ENCODE measurements at regions not wholly inside any gene's neighbourhood (a gene's known extent, or its start where the extent isn't known, plus 50 kb on each side); places are given as distances from the start of the nearest gene placed in this dataset.

GRCh38 chr4:66558651-66559050 is 888.4 kb upstream of the EPHA5 start:
- POLR2A ChIA-PET = no interaction called here
- no peak overlapping the region for H3K27ac ChIP-seq (ENCODE audit: low read length)

DNA sequence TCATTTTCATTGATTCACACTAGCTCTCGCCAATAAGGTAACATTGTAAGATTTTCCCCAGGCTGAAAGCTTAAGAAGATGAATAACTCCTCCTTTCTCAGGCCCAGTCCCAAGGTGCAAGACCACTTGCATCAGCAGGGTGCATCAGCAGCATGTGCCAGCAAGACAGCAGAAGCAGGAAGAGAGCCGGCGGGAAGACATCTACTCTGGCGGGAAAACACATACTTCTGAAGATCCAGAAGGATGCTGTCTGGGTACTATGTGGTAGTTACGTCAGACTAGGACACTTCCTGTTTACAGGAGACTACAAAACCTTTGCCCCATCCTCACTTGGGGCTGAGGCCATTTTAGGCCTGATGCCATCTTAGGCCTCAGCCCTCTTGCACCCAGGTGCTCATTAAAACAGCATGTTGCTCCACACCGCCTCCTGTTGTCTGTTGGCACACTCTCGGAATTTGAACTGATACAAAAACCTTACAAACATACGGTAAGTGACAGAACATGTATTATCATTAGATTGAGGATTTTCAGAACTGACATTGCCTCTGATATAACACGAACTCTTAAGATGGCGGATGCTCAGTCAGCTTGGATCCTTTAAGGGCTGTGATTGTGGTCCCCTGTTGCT is 886.5 kb upstream of the EPHA5 start:
- TF ChIP-seq SIN3A (IDR thresholded peaks at IDR 0.05; ENCODE audit: borderline replicate concordance, insufficient read depth, low read depth, low read length) (no peak), TCF7L2 (IDR thresholded peaks at IDR 0.05; ENCODE audit: low read depth, low read length) (no peak), POLR2AphosphoS5 (IDR thresholded peaks at IDR 0.05; ENCODE audit: low read depth, low read length) (no peak)
- TF ChIP-seq, protein P1, sequence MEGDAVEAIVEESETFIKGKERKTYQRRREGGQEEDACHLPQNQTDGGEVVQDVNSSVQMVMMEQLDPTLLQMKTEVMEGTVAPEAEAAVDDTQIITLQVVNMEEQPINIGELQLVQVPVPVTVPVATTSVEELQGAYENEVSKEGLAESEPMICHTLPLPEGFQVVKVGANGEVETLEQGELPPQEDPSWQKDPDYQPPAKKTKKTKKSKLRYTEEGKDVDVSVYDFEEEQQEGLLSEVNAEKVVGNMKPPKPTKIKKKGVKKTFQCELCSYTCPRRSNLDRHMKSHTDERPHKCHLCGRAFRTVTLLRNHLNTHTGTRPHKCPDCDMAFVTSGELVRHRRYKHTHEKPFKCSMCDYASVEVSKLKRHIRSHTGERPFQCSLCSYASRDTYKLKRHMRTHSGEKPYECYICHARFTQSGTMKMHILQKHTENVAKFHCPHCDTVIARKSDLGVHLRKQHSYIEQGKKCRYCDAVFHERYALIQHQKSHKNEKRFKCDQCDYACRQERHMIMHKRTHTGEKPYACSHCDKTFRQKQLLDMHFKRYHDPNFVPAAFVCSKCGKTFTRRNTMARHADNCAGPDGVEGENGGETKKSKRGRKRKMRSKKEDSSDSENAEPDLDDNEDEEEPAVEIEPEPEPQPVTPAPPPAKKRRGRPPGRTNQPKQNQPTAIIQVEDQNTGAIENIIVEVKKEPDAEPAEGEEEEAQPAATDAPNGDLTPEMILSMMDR (IDR thresholded peaks at IDR 0.05) = no peak
- TF ChIP-seq, protein P2, sequence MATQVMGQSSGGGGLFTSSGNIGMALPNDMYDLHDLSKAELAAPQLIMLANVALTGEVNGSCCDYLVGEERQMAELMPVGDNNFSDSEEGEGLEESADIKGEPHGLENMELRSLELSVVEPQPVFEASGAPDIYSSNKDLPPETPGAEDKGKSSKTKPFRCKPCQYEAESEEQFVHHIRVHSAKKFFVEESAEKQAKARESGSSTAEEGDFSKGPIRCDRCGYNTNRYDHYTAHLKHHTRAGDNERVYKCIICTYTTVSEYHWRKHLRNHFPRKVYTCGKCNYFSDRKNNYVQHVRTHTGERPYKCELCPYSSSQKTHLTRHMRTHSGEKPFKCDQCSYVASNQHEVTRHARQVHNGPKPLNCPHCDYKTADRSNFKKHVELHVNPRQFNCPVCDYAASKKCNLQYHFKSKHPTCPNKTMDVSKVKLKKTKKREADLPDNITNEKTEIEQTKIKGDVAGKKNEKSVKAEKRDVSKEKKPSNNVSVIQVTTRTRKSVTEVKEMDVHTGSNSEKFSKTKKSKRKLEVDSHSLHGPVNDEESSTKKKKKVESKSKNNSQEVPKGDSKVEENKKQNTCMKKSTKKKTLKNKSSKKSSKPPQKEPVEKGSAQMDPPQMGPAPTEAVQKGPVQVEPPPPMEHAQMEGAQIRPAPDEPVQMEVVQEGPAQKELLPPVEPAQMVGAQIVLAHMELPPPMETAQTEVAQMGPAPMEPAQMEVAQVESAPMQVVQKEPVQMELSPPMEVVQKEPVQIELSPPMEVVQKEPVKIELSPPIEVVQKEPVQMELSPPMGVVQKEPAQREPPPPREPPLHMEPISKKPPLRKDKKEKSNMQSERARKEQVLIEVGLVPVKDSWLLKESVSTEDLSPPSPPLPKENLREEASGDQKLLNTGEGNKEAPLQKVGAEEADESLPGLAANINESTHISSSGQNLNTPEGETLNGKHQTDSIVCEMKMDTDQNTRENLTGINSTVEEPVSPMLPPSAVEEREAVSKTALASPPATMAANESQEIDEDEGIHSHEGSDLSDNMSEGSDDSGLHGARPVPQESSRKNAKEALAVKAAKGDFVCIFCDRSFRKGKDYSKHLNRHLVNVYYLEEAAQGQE (IDR thresholded peaks at IDR 0.05; ENCODE audit: insufficient read depth in 1 of 2, low read depth in 2 of 2, low read length in 1 of 2) = no peak
- Histone ChIP-seq H3K4me1 (ENCODE audit: control insufficient read depth, insufficient read depth, low read length) (no peaks in the 10 kb centered on the region), H3K27ac (ENCODE audit: low read length) (no peak overlapping the region), H3K27me3 (ENCODE audit: control insufficient read depth, insufficient read depth, low read length) (no peaks in the 10 kb centered on the region), H3K4me3 (ENCODE audit: low read depth in 2 of 2, low read length in 2 of 2) (no peak overlapping the region), H3K9me3 (ENCODE audit: control insufficient read depth, insufficient read depth, low read depth, low read length) (no peaks in the 10 kb centered on the region), H3K36me3 (ENCODE audit: control insufficient read depth, insufficient read depth, low read length) (no peaks in the 10 kb centered on the region)
- DNase-seq (ENCODE audit: low read depth, low spot score) (no peak), ATAC-seq (no peak)
- CTCF ChIA-PET = no interaction called here
- intact Hi-C loops (cut with micrococcal nuclease; ENCODE audit: unreplicated experiment) = no loop called here
- POLR2A ChIA-PET = no interaction called here
- no TSS peak for BruUV-seq (replicated peaks)
- in situ Hi-C loops (cut with HindIII; ENCODE audit: low pct_unique_long_range_greater_than_20kb, low sequenced_read_pairs) = no loop called here

More at GRCh38 chr4:66558651-66559050, 888.4 kb upstream of the EPHA5 start:
- in situ Hi-C loops (cut with HindIII; ENCODE audit: low pct_unique_long_range_greater_than_20kb, low sequenced_read_pairs) = no loop called here
- intact Hi-C loops (cut with micrococcal nuclease; ENCODE audit: unreplicated experiment) = no loop called here
- ATAC-seq (no peak), DNase-seq (ENCODE audit: low read depth, low spot score) (no peak)
- no peak overlapping the region for H3K4me3 ChIP-seq (ENCODE audit: low read depth in 2 of 2, low read length in 2 of 2)
- CTCF ChIA-PET = no interaction called here
- no peaks in the 10 kb centered on the region for H3K4me1 ChIP-seq (ENCODE audit: control insufficient read depth, insufficient read depth, low read length)
- no peaks in the 10 kb centered on the region for H3K27me3 ChIP-seq (ENCODE audit: control insufficient read depth, insufficient read depth, low read length)
- TF ChIP-seq POLR2AphosphoS5 (IDR thresholded peaks at IDR 0.05; ENCODE audit: low read depth, low read length) (no peak), TCF7L2 (IDR thresholded peaks at IDR 0.05; ENCODE audit: low read depth, low read length) (no peak), SIN3A (IDR thresholded peaks at IDR 0.05; ENCODE audit: borderline replicate concordance, insufficient read depth, low read depth, low read length) (no peak)
- TF ChIP-seq, protein P1 (IDR thresholded peaks at IDR 0.05) = no peak
- TF ChIP-seq, protein P2 (IDR thresholded peaks at IDR 0.05; ENCODE audit: insufficient read depth in 1 of 2, low read depth in 2 of 2, low read length in 1 of 2) = no peak
- no peaks in the 10 kb centered on the region for H3K9me3 ChIP-seq (ENCODE audit: control insufficient read depth, insufficient read depth, low read depth, low read length)
- BruUV-seq (replicated peaks) = no TSS peak
- no peaks in the 10 kb centered on the region for H3K36me3 ChIP-seq (ENCODE audit: control insufficient read depth, insufficient read depth, low read length)

All from Panc1 (cell line).